GM06990 (cell line): ENCODE measurements at regions not wholly inside any gene's neighbourhood (a gene's known extent, or its start where the extent isn't known, plus 50 kb on each side); places are given as distances from the start of the nearest gene placed in this dataset.
"Not testable (repeated sequence)": the region's sequence is repeated elsewhere in the genome, so short reads cannot be mapped to it uniquely, and the experiment has no call there.

Experiments used
- DNase-seq: peaks from one replicate; pipeline ENCODE4 v3.0.0-alpha.2; 2011; ENCODE audit not compliant: insufficient read length; ENCODE audit errors: extremely low read depth
- H3K27me3 ChIP-seq: replicated peaks from 2 replicates; pipeline ENCODE4 v1.6.0; 2011; ENCODE audit warnings: low read length; ENCODE audit not compliant: control insufficient read depth, insufficient read depth
- H3K36me3 ChIP-seq: 2 replicates; pipeline ENCODE4 v1.5.1; 2011; ENCODE audit warnings: low read length; ENCODE audit not compliant: control insufficient read depth, insufficient read depth
- H3K4me3 ChIP-seq: replicated peaks from 2 replicates; pipeline ENCODE4 v1.5.1; 2011; ENCODE audit warnings: low read depth, mild to moderate bottlenecking, control low read depth, low read length
- TF ChIP-seq, protein P1 (sequence below): IDR thresholded peaks from 2 replicates; pipeline ENCODE4 v1.5.1; 2011; ENCODE audit warnings: low read length, control low read depth, mild to moderate bottlenecking, inconsistent platforms; ENCODE audit not compliant: insufficient read depth, poor library complexity, severe bottlenecking

DNA sequence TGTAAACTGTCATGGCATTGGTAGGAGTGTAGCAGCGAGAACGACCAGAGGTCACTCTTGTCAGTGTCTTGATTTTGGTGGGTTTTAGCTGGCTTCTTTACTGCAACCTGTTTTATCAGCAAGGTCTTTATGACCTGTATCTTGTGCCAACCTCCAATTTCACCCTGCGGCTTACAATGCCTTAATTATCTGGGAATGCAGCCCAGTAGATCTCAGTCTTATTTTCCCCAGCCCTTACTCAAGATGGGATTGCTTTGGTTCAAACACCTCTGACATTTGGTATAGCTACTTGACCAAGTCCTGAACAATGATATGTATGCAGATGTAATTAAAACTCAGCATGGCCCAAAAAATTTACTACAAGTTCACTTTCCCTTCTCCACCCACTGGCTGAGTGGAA lies 388.4 kb downstream of the RSL24D1 start:
- no peak for DNase-seq
- Histone ChIP-seq H3K4me3 (no peak overlapping the region), H3K36me3 (no peaks in the 10 kb centered on the region), H3K27me3 (no peaks in the 10 kb centered on the region)
- TF ChIP-seq, protein P1, sequence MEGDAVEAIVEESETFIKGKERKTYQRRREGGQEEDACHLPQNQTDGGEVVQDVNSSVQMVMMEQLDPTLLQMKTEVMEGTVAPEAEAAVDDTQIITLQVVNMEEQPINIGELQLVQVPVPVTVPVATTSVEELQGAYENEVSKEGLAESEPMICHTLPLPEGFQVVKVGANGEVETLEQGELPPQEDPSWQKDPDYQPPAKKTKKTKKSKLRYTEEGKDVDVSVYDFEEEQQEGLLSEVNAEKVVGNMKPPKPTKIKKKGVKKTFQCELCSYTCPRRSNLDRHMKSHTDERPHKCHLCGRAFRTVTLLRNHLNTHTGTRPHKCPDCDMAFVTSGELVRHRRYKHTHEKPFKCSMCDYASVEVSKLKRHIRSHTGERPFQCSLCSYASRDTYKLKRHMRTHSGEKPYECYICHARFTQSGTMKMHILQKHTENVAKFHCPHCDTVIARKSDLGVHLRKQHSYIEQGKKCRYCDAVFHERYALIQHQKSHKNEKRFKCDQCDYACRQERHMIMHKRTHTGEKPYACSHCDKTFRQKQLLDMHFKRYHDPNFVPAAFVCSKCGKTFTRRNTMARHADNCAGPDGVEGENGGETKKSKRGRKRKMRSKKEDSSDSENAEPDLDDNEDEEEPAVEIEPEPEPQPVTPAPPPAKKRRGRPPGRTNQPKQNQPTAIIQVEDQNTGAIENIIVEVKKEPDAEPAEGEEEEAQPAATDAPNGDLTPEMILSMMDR: no peak

DNA sequence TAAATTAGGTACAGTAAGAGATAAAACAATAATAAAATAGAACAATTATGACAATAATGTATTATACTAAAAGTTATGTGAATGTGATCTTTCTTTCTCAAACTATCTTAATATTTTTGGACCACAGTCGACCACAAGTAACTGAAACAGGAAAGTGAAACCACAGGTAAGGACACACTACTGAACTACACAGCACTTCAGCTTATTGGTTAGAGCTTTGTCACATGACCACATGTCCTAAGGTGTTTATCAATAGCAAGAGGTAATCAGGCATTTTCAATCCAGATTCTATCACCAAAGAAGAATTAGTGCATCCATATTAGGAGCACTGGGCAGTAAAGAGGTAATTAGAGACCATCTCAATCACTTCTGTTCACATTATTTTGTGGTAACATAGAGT lies 392.8 kb downstream of the RSL24D1 start:
- DNase-seq: no peak
- Histone ChIP-seq H3K27me3 (no peaks in the 10 kb centered on the region), H3K36me3 (no peaks in the 10 kb centered on the region), H3K4me3 (no peak overlapping the region)
- TF ChIP-seq, protein P1: no peak

- Histone ChIP-seq H3K36me3 (no peaks in the 10 kb centered on the region), H3K27me3 (no peaks in the 10 kb centered on the region), H3K4me3 (no peak overlapping the region)
- TF ChIP-seq, protein P1: no peak
- DNase-seq: peak; percentile 9
Measured at GRCh38 chr15:54803134-54803808, 393.5 kb downstream of the RSL24D1 start.

GRCh38 chr15:54792526-54792925 lies 404.2 kb downstream of the RSL24D1 start:
- no peaks in the 10 kb centered on the region for H3K36me3 ChIP-seq
- H3K4me3 ChIP-seq: no peak overlapping the region
- H3K27me3 ChIP-seq: no peaks in the 10 kb centered on the region
- TF ChIP-seq, protein P1: no peak
- DNase-seq: no peak

GRCh38 chr15:54790693-54791092 lies 406.0 kb downstream of the RSL24D1 start:
- Histone ChIP-seq H3K36me3 (no peaks in the 10 kb centered on the region), H3K4me3 (no peak overlapping the region), H3K27me3 (no peaks in the 10 kb centered on the region)
- DNase-seq: no peak
- TF ChIP-seq, protein P1: no peak

DNA sequence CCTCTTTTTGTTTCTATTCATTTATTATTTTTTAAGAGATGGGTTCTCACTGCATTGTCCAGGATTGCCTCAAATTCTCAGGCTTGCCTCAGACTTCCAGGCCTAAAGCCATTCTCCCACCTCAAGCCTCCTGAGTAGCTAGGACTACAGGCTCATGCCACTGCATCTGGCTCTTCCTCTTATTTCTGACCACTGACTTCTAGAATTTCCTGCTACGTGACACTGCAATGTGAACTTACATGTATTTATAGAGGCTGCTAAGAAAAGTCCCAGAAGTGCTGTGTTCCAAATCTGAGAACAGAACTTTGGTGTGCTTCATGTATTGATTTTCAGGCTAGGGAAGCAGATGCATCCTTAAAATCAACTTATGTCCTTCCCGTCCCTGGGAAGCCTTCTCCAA lies 407.4 kb downstream of the RSL24D1 start:
- TF ChIP-seq, protein P1: no peak

DNA sequence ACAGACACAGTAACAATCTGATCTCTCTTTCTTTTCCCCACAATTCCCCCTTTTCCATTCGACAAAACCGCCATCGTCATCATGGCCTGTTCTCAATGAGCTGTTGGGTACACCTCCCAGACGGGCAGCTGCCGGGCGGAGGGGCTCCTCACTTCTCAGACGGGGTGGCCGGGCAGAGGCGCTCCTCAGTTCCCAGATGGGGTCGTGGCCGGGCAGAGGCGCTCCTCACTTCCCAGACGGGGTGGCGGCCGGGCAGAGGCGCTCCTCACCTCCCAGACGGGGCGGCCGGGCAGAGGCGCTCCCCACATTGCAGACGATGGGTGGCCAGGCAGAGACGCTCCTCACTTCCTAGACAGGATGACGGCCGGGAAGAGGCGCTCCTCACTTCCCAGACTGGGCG lies 415.5 kb downstream of the RSL24D1 start:
- DNase-seq, H3K4me3 ChIP-seq, H3K27me3 ChIP-seq, H3K36me3 ChIP-seq: not testable (repeated sequence)

More for the DNA sequence above, 407.4 kb downstream of the RSL24D1 start:
- no peak overlapping the region for H3K4me3 ChIP-seq
- no peak for DNase-seq
- H3K36me3 ChIP-seq: no peaks in the 10 kb centered on the region
- H3K27me3 ChIP-seq: no peaks in the 10 kb centered on the region
